Esophagus squamous epithelium (tissue), 4 donors: ENCODE measurements at regions not wholly inside any gene's neighbourhood (a gene's known extent, or its start where the extent isn't known, plus 50 kb on each side); places are given as distances from the start of the nearest gene placed in this dataset.

ENCODE experiments used
- POLR2A ChIP-seq, 4 donors: fragments of 450-650 bp; IDR thresholded peaks; one replicate each; pipeline ENCODE4 v1.6.1; 2017; ENCODE audit warnings: antibody characterized with exemption in 4 of 4, mild to moderate bottlenecking in 4 of 4, moderate library complexity in 3 of 4
- TF ChIP-seq, protein P1 (sequence below), 6 experiments: fragments of 450-650 bp in 4 of 6; fragments of 200-600 bp in 2 of 6; sonication (generic) in 2 of 6; IDR thresholded peaks; one replicate each; pipeline ENCODE4 v1.5.1; 2016 to 2019; ENCODE audit warnings: antibody characterized with exemption in 6 of 6, mild to moderate bottlenecking in 4 of 6, moderate library complexity in 4 of 6

DNA sequence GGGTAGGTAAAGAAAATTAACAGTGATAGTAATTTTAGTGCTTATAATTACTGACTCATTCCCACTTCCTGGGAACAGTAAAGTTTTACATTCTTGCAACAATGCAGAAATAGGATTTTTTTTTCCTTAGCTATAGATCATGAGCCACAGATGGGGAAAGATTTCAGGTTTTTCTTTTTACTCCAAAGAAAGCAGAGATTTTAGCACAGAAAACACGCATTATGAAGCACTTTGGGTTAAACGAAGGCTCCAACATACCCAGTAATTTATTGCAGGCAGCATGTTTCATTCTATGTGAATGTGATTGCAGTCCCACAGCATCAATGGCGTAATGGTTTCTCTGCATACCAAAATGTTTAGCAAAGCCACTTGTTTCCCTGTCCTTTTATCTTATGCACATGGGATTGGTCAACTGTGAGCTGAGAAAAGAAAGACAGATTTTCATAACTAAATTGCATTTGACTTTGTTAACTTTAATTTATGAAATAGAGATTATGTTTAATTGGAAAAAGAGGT, 124.6 kb upstream of the E2F7 start:
- TF ChIP-seq, protein P1, sequence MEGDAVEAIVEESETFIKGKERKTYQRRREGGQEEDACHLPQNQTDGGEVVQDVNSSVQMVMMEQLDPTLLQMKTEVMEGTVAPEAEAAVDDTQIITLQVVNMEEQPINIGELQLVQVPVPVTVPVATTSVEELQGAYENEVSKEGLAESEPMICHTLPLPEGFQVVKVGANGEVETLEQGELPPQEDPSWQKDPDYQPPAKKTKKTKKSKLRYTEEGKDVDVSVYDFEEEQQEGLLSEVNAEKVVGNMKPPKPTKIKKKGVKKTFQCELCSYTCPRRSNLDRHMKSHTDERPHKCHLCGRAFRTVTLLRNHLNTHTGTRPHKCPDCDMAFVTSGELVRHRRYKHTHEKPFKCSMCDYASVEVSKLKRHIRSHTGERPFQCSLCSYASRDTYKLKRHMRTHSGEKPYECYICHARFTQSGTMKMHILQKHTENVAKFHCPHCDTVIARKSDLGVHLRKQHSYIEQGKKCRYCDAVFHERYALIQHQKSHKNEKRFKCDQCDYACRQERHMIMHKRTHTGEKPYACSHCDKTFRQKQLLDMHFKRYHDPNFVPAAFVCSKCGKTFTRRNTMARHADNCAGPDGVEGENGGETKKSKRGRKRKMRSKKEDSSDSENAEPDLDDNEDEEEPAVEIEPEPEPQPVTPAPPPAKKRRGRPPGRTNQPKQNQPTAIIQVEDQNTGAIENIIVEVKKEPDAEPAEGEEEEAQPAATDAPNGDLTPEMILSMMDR (IDR thresholded peaks at IDR 0.05): no peak
- TF ChIP-seq POLR2A (IDR thresholded peaks at IDR 0.05): no peak
